ENCODE measurements at regions not wholly inside any gene's neighbourhood (a gene's known extent, or its start where the extent isn't known, plus 50 kb on each side); places are given as distances from the start of the nearest gene placed in this dataset.

- Histone ChIP-seq H3K9me3 (ENCODE audit: control insufficient read depth in 4 of 4, insufficient read depth in 3 of 4, low read length in 3 of 4) (peaks cover 0 to 3% (median 0%) of the 10 kb centered on the region in 4 donors), H3K27me3 (ENCODE audit: control insufficient read depth in 3 of 3, insufficient read depth in 3 of 3, low read length in 2 of 3) (no peaks in the 10 kb centered on the region), H3K9ac (ENCODE audit: insufficient read depth in 1 of 2, low read length in 2 of 2) (no peak overlapping the region), H3K36me3 (ENCODE audit: control insufficient read depth in 4 of 4, insufficient read depth in 4 of 4, low read length in 4 of 4) (no peaks in the 10 kb centered on the region), H3K4me1 (ENCODE audit: control insufficient read depth in 5 of 5, insufficient read depth in 5 of 5, low read length in 5 of 5) (no peaks in the 10 kb centered on the region), H3K27ac (ENCODE audit: low read depth in 1 of 2, low read length in 1 of 2) (no peak overlapping the region), H3K4me3 (no peak overlapping the region)
- WGBS, 2 donors: 49 to 54% methylated on average over 4 of the region's 4 CpGs
- ATAC-seq (ENCODE audit: insufficient read depth, low FRiP score): no peak
- DNase-seq: no peak
- TF ChIP-seq CTCF (IDR thresholded peaks at IDR 0.05; ENCODE audit: control extremely low read depth, extremely low read depth): no peak
These were observed 207.6 kb upstream of the CDH4 start for GRCh38 chr20:61044499-61044898.

- DNase-seq (no peak), ATAC-seq (ENCODE audit: insufficient read depth, low FRiP score) (no peak)
- H3K27me3 ChIP-seq (ENCODE audit: control insufficient read depth in 3 of 3, insufficient read depth in 3 of 3, low read length in 2 of 3): no peaks in the 10 kb centered on the region
- 96 to 100% methylated on average over 1 of the region's 1 CpG for WGBS, 2 donors
- H3K4me1 ChIP-seq (ENCODE audit: control insufficient read depth in 5 of 5, insufficient read depth in 5 of 5, low read length in 5 of 5): no peaks in the 10 kb centered on the region
- H3K9me3 ChIP-seq (ENCODE audit: control insufficient read depth in 4 of 4, insufficient read depth in 3 of 4, low read length in 3 of 4): peaks cover 0 to 3% (median 0%) of the 10 kb centered on the region in 4 donors
- no peak overlapping the region for H3K4me3 ChIP-seq
- no peak overlapping the region for H3K9ac ChIP-seq (ENCODE audit: insufficient read depth in 1 of 2, low read length in 2 of 2)
- H3K36me3 ChIP-seq (ENCODE audit: control insufficient read depth in 4 of 4, insufficient read depth in 4 of 4, low read length in 4 of 4): no peaks in the 10 kb centered on the region
- H3K27ac ChIP-seq (ENCODE audit: low read depth in 1 of 2, low read length in 1 of 2): no peak overlapping the region
- no peak for TF ChIP-seq CTCF (IDR thresholded peaks at IDR 0.05; ENCODE audit: control extremely low read depth, extremely low read depth)
These were observed 207.0 kb upstream of the CDH4 start for GRCh38 chr20:61045091-61045490.

- Histone ChIP-seq H3K9ac (ENCODE audit: insufficient read depth in 1 of 2, low read length in 2 of 2) (no peak overlapping the region), H3K4me1 (ENCODE audit: control insufficient read depth in 5 of 5, insufficient read depth in 5 of 5, low read length in 5 of 5) (no peaks in the 10 kb centered on the region), H3K9me3 (ENCODE audit: control insufficient read depth in 4 of 4, insufficient read depth in 3 of 4, low read length in 3 of 4) (peaks cover 0 to 3% (median 0%) of the 10 kb centered on the region in 4 donors), H3K27ac (ENCODE audit: low read depth in 1 of 2, low read length in 1 of 2) (no peak overlapping the region), H3K27me3 (ENCODE audit: control insufficient read depth in 3 of 3, insufficient read depth in 3 of 3, low read length in 2 of 3) (no peaks in the 10 kb centered on the region), H3K36me3 (ENCODE audit: control insufficient read depth in 4 of 4, insufficient read depth in 4 of 4, low read length in 4 of 4) (no peaks in the 10 kb centered on the region), H3K4me3 (no peak overlapping the region)
- no peak for DNase-seq
- 68 to 76% methylated on average over 3 of the region's 3 CpGs for WGBS, 2 donors
- TF ChIP-seq CTCF (IDR thresholded peaks at IDR 0.05; ENCODE audit: control extremely low read depth, extremely low read depth): no peak
- no peak for ATAC-seq (ENCODE audit: insufficient read depth, low FRiP score)
These were observed 206.0 kb upstream of the CDH4 start for GRCh38 chr20:61045876-61046585.

Data from lung (tissue), 11 donors.